Skeletal muscle cell (primary cell): ENCODE measurements at regions not wholly inside any gene's neighbourhood (a gene's known extent, or its start where the extent isn't known, plus 50 kb on each side); places are given as distances from the start of the nearest gene placed in this dataset.

ENCODE experiments used
- DNase-seq: peaks from one replicate; pipeline ENCODE4 v3.0.0-alpha.2; 2010; ENCODE audit warnings: low read depth
- H3K4me3 ChIP-seq: 2 replicates; pipeline ENCODE4 v1.5.1; 2011; ENCODE audit warnings: low read depth, mild to moderate bottlenecking, control low read depth, low read length, moderate library complexity

- DNase-seq = no peak
- no peak overlapping the region for H3K4me3 ChIP-seq
Measured at GRCh38 chr7:106795084-106795876, 69.8 kb upstream of the PIK3CG start.

- no peak for DNase-seq
- no peak overlapping the region for H3K4me3 ChIP-seq
Measured at GRCh38 chr7:106795877-106796231, 69.2 kb upstream of the PIK3CG start.

GRCh38 chr7:106797937-106798336 lies 67.1 kb upstream of the PIK3CG start:
- no peak overlapping the region for H3K4me3 ChIP-seq
- DNase-seq = no peak

- H3K4me3 ChIP-seq = no peak overlapping the region
- no peak for DNase-seq
Measured at GRCh38 chr7:106802589-106802988, 62.5 kb upstream of the PIK3CG start.

GRCh38 chr7:106806556-106806955 lies 58.5 kb upstream of the PIK3CG start:
- no peak overlapping the region for H3K4me3 ChIP-seq
- DNase-seq = no peak

- DNase-seq = no peak
- no peak overlapping the region for H3K4me3 ChIP-seq
Measured at GRCh38 chr7:106807474-106807873, 57.6 kb upstream of the PIK3CG start.

- DNase-seq = no peak
- H3K4me3 ChIP-seq = no peak overlapping the region
Measured at GRCh38 chr7:106808967-106809635, 56.0 kb upstream of the PIK3CG start.

GRCh38 chr7:106811472-106811871 lies 53.6 kb upstream of the PIK3CG start:
- H3K4me3 ChIP-seq = no peak overlapping the region
- DNase-seq = no peak

- no peak for DNase-seq
- H3K4me3 ChIP-seq = no peak overlapping the region
Measured at GRCh38 chr7:106812027-106812643, 52.9 kb upstream of the PIK3CG start.

GRCh38 chr7:106813705-106814305 lies 51.3 kb upstream of the PIK3CG start:
- H3K4me3 ChIP-seq = no peak overlapping the region
- DNase-seq = no peak

- DNase-seq = no peak
- no peak overlapping the region for H3K4me3 ChIP-seq
Measured at GRCh38 chr7:106814887-106815286, 50.2 kb upstream of the PIK3CG start.
